Thoracic aorta (tissue), 2 donors: ENCODE measurements at regions not wholly inside any gene's neighbourhood (a gene's known extent, or its start where the extent isn't known, plus 50 kb on each side); places are given as distances from the start of the nearest gene placed in this dataset.

Experiments
- ATAC-seq: fragments of 150-250 bp; one replicate; pipeline ENCODE4 v1.8.0; 2017; ENCODE audit warnings: low read depth; ENCODE audit not compliant: insufficient number of reproducible peaks, low FRiP score
- DNase-seq: peaks from one replicate; pipeline ENCODE4 v3.0.0-alpha.2; 2020; ENCODE audit warnings: low spot score
- H3K27ac ChIP-seq, 2 donors: fragments of 200-600 bp; sonication (generic); 1 replicate in 1 of 2; 2 replicates in 1 of 2; pipeline ENCODE4 v1.5.1; 2016; ENCODE audit warnings: mild to moderate bottlenecking in 2 of 2, moderate library complexity in 2 of 2
- H3K27me3 ChIP-seq: fragments of 200-600 bp; sonication (generic); replicated peaks from 2 replicates; pipeline ENCODE4 v1.6.0; 2016; ENCODE audit warnings: mild to moderate bottlenecking; ENCODE audit not compliant: insufficient read depth
- H3K36me3 ChIP-seq: fragments of 200-600 bp; sonication (generic); one replicate; pipeline ENCODE4 v1.5.1; 2016
- H3K4me1 ChIP-seq, 2 donors: fragments of 200-600 bp; sonication (generic); 1 replicate in 1 of 2; 2 replicates in 1 of 2; pipeline versions ENCODE4 v1.5.1 to v1.6.0; 2016; ENCODE audit warnings: low read depth in 2 of 2, mild to moderate bottlenecking in 1 of 2; ENCODE audit not compliant: control insufficient read depth in 1 of 2
- H3K4me3 ChIP-seq: fragments of 200-600 bp; sonication (generic); 2 replicates; pipeline ENCODE4 v1.5.1; 2016; ENCODE audit warnings: mild to moderate bottlenecking
- H3K9me3 ChIP-seq: fragments of 200-600 bp; sonication (generic); 2 replicates; pipeline ENCODE4 v1.5.1; 2016
- TF ChIP-seq, protein P1 (sequence below): fragments of 200-600 bp; sonication (generic); IDR thresholded peaks from one replicate; pipeline ENCODE4 v1.5.1; 2019; ENCODE audit warnings: antibody characterized with exemption

DNA sequence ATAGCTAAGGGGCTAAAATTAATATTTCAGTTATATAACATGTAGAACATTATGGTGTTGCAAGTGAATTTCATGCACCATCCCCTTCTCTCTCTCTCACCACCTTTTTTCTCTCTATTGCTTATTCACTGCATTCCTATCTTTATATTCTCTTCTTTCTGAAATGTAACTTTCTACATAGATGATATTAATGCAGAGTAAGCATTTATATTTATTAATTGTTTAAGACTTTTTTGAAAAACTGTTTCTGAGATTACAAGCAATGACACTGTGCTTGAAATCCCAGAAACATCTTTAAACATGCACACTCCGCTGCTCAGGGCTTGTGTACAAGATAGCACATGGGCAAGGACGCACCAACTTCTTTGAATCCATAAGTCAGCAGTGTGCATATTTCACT, 567.7 kb upstream of the SGCD start:
- H3K27ac ChIP-seq = no peak overlapping the region
- H3K36me3 ChIP-seq = no peaks in the 10 kb centered on the region
- no peaks in the 10 kb centered on the region for H3K27me3 ChIP-seq
- no peak overlapping the region for H3K4me3 ChIP-seq
- no peak for DNase-seq
- no peak for ATAC-seq
- TF ChIP-seq, protein P1, sequence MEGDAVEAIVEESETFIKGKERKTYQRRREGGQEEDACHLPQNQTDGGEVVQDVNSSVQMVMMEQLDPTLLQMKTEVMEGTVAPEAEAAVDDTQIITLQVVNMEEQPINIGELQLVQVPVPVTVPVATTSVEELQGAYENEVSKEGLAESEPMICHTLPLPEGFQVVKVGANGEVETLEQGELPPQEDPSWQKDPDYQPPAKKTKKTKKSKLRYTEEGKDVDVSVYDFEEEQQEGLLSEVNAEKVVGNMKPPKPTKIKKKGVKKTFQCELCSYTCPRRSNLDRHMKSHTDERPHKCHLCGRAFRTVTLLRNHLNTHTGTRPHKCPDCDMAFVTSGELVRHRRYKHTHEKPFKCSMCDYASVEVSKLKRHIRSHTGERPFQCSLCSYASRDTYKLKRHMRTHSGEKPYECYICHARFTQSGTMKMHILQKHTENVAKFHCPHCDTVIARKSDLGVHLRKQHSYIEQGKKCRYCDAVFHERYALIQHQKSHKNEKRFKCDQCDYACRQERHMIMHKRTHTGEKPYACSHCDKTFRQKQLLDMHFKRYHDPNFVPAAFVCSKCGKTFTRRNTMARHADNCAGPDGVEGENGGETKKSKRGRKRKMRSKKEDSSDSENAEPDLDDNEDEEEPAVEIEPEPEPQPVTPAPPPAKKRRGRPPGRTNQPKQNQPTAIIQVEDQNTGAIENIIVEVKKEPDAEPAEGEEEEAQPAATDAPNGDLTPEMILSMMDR = no peak
- H3K4me1 ChIP-seq = no peaks in the 10 kb centered on the region
- no peaks in the 10 kb centered on the region for H3K9me3 ChIP-seq

DNA sequence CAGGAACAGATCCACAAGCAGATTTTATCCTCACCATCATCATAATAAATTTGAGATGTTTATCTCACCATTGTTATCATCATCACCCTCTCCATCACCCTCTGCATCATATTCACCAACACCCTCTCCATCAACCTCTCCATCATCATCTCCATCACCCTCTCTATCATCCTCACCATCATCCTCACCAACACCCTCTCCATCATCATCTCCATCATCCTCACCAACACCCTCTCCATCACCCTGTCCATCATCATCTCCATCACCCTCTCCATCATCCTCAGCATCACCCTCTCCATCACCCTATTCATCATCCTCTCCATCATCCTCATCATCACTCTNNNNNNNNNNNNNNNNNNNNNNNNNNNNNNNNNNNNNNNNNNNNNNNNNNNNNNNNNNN, 567.0 kb upstream of the SGCD start:
- DNase-seq = no peak
- ATAC-seq = no peak
- H3K4me3 ChIP-seq = no peak overlapping the region
- no peaks in the 10 kb centered on the region for H3K27me3 ChIP-seq
- TF ChIP-seq, protein P1 = no peak
- no peaks in the 10 kb centered on the region for H3K36me3 ChIP-seq
- H3K27ac ChIP-seq = no peak overlapping the region
- no peaks in the 10 kb centered on the region for H3K4me1 ChIP-seq
- H3K9me3 ChIP-seq = no peaks in the 10 kb centered on the region

DNA sequence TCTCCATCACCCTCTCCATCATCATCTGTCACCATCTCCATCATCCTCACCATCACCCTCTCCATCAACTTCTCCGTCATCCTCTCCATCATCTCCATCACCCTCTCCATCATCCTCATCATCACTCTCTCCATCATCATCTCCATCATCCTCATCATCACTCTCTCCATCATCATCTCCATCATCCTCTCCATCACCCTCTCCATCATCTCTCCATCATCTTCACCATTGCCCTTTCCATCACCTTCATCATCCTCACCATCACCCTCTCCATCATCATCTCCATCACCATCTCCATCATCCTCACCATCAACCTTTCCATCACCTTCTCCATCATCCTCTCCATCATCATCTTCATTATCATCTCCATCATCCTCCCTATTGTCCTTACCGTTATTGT, 565.5 kb upstream of the SGCD start:
- H3K9me3 ChIP-seq = no peaks in the 10 kb centered on the region
- H3K4me1 ChIP-seq = no peaks in the 10 kb centered on the region
- H3K27me3 ChIP-seq = no peaks in the 10 kb centered on the region
- DNase-seq (no peak), ATAC-seq (no peak)
- H3K4me3 ChIP-seq = no peak overlapping the region
- no peaks in the 10 kb centered on the region for H3K36me3 ChIP-seq
- TF ChIP-seq, protein P1 = no peak
- H3K27ac ChIP-seq = no peak overlapping the region

- DNase-seq (no peak), ATAC-seq (no peak)
- Histone ChIP-seq H3K4me1 (no peaks in the 10 kb centered on the region), H3K36me3 (no peaks in the 10 kb centered on the region), H3K27me3 (no peaks in the 10 kb centered on the region), H3K27ac (no peak overlapping the region), H3K9me3 (no peaks in the 10 kb centered on the region), H3K4me3 (no peak overlapping the region)
- TF ChIP-seq, protein P1 = no peak
These were observed 561.2 kb upstream of the SGCD start for GRCh38 chr5:155765715-155766114.

DNA sequence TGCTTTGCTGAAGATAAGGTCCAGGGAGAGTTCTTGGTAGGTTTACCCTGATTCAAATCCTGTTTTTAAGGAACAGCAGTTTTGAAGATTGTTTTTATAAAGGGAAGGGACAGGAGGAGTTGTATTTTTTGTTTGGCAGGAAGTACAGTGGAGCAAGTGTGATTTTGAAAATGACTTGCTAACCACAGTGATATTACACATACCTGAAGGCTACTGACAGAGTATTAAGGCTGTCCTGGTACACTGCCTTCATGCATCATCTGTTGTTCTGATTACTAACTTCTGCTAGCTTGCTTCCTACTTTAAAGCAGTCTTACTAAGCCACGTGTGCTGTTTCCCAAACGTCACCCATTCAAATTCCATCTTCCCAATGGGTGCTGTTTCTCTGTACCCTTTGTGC, 559.5 kb upstream of the SGCD start:
- H3K4me3 ChIP-seq = no peak overlapping the region
- H3K27ac ChIP-seq = no peak overlapping the region
- ATAC-seq = no peak
- H3K4me1 ChIP-seq = no peaks in the 10 kb centered on the region
- no peak for DNase-seq
- TF ChIP-seq, protein P1 = no peak
- no peaks in the 10 kb centered on the region for H3K9me3 ChIP-seq
- no peaks in the 10 kb centered on the region for H3K27me3 ChIP-seq
- no peaks in the 10 kb centered on the region for H3K36me3 ChIP-seq
